ENCODE measurements at regions not wholly inside any gene's neighbourhood (a gene's known extent, or its start where the extent isn't known, plus 50 kb on each side); places are given as distances from the start of the nearest gene placed in this dataset.

DNA sequence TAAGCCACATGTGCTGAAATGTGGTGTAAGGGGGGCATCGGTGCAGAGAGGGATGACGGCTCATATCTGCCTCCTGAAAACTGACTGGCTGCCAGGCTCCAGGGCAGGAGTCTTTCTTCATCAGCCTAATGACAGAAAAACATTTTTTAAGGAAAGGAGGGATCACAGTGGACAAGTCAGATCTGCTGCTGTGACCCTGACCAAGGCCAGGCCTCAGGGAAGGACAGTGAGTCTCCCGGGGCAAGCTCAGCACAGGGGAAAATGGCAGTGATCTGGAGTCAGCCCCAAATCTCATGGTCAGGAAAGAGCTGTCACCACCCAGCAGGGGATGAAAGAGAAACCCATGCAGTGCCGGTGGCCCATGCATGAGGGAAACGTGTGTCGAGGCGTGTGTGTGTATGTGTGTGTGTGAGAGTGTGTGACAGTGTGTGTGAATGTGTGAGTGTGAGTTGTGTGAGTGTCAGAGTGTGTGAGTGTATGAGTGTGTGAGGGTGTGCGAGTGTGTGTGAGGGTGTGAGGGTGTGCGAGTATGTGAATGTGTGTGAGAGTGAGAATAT is 134.5 kb downstream of the INHBB start:
- WGBS, 2 donors = 65 to 68% methylated on average over 9 of the region's 9 CpGs
- H3K9me3 ChIP-seq = no peaks in the 10 kb centered on the region
- no peaks in the 10 kb centered on the region for H3K27me3 ChIP-seq
- no peaks in the 10 kb centered on the region for H3K4me1 ChIP-seq
- no peaks in the 10 kb centered on the region for H3K36me3 ChIP-seq
- TF ChIP-seq, protein P1, sequence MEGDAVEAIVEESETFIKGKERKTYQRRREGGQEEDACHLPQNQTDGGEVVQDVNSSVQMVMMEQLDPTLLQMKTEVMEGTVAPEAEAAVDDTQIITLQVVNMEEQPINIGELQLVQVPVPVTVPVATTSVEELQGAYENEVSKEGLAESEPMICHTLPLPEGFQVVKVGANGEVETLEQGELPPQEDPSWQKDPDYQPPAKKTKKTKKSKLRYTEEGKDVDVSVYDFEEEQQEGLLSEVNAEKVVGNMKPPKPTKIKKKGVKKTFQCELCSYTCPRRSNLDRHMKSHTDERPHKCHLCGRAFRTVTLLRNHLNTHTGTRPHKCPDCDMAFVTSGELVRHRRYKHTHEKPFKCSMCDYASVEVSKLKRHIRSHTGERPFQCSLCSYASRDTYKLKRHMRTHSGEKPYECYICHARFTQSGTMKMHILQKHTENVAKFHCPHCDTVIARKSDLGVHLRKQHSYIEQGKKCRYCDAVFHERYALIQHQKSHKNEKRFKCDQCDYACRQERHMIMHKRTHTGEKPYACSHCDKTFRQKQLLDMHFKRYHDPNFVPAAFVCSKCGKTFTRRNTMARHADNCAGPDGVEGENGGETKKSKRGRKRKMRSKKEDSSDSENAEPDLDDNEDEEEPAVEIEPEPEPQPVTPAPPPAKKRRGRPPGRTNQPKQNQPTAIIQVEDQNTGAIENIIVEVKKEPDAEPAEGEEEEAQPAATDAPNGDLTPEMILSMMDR (IDR thresholded peaks at IDR 0.05) = no peak
- TF ChIP-seq EP300 (IDR thresholded peaks at IDR 0.05) (no peak), POLR2A (IDR thresholded peaks at IDR 0.05) (no peak)
- no peak overlapping the region for H3K27ac ChIP-seq
- no peak for DNase-seq (ENCODE audit: low spot score in 2 of 2)
- no peak overlapping the region for H3K4me3 ChIP-seq

DNA sequence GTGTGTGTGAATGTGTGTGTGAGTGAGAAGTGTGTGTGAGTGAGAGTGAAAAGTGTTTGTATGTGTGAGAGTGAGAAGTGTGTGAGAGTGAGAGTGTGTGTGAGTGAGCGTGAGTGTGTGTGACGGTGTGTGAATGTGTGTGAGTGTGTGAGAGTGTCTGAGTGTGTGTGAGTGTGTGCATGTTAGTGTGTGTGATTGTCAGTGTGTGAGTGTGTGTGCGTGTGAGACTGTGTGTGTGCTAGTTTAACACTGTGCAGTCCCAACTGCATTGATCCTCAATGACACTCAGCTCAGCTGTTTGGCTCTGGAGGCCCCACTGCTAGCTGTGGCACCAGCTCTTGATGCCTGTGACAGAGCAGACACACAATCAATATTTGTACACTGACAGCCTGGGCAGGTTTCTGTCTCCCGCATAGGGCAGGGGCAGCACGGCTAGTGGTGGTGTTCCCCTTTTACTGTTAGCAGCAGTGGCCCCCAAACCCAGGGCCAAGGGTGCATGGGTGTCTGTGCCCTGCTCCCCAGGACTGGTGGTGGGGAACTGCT is 135.0 kb downstream of the INHBB start:
- H3K4me3 ChIP-seq = no peak overlapping the region
- H3K27me3 ChIP-seq = no peaks in the 10 kb centered on the region
- 96 to 98% methylated on average over 5 of the region's 5 CpGs for WGBS, 2 donors
- no peak for DNase-seq (ENCODE audit: low spot score in 2 of 2)
- H3K36me3 ChIP-seq = no peaks in the 10 kb centered on the region
- no peaks in the 10 kb centered on the region for H3K4me1 ChIP-seq
- H3K9me3 ChIP-seq = no peaks in the 10 kb centered on the region
- no peak overlapping the region for H3K27ac ChIP-seq
- no peak for TF ChIP-seq EP300 (IDR thresholded peaks at IDR 0.05)
- TF ChIP-seq POLR2A (IDR thresholded peaks at IDR 0.05) = no peak
- TF ChIP-seq, protein P1 (IDR thresholded peaks at IDR 0.05) = no peak

DNA sequence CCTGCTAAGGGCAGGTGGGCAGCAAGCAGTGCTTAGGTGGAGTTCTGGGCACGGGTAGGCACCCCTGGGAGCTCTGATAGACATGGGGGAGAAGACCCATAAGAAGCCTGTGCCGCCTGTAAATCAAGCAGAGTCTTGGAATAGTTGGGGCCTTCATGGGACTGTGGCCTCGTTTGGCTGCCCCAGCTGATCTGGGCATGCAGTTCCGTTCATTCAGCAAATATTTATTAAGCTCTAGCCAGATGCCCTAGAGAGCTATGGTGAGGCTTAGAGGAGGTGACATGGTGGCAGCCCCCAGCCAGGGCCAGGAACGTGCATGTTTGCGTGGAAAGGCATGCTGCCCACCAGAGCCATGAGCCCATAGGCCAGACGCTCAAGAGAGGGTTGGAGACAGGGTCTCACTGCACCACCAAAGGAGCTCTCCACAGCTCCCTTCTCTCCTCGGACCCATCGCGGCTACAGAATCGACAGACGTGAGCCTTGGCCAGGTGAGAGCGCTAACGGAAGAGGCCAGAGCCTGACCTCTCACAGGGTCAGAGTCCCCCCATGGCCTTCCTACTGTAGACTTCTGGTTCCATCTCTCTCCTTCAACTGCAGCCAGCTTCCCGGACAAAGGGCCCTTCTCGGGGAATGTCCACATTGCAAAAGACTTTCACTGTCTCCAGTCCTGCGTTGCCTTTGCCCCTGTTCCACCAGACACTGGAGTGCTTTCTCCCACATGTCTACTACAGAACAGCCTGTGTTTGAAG is 135.7 kb downstream of the INHBB start:
- H3K9me3 ChIP-seq = no peaks in the 10 kb centered on the region
- WGBS, 2 donors = 82 to 88% methylated on average over 17 of the region's 17 CpGs
- TF ChIP-seq, protein P1 (IDR thresholded peaks at IDR 0.05) = no peak
- TF ChIP-seq EP300 (IDR thresholded peaks at IDR 0.05) (no peak), POLR2A (IDR thresholded peaks at IDR 0.05) (no peak)
- no peaks in the 10 kb centered on the region for H3K36me3 ChIP-seq
- DNase-seq (ENCODE audit: low spot score in 2 of 2) = no peak
- no peak overlapping the region for H3K27ac ChIP-seq
- no peaks in the 10 kb centered on the region for H3K4me1 ChIP-seq
- no peak overlapping the region for H3K4me3 ChIP-seq
- no peaks in the 10 kb centered on the region for H3K27me3 ChIP-seq

DNA sequence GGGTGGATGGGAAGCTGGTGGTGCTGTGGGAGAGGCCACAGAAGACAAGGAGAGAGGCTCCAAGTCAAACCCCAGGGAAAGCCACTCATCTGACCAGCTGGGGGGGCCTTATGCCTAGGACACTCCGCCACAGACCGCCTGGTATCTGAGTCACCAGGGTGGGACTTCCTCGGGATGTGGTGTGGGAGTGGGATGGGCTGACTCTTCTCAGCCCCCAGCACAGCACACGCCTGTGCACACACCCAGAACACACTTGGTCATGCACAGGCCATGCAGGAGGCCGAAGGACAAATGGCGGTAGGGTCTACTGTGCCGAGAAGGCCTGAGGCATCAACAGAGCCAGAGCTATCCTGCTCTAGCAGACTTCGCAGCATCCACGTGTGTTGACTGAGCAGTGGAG is 136.4 kb downstream of the INHBB start:
- Histone ChIP-seq H3K27ac (no peak overlapping the region), H3K4me3 (no peak overlapping the region), H3K4me1 (no peaks in the 10 kb centered on the region), H3K9me3 (no peaks in the 10 kb centered on the region), H3K27me3 (no peaks in the 10 kb centered on the region), H3K36me3 (no peaks in the 10 kb centered on the region)
- 93 to 94% methylated on average over 7 to 9 of the region's 9 CpGs for WGBS, 2 donors
- no peak for TF ChIP-seq POLR2A (IDR thresholded peaks at IDR 0.05)
- no peak for TF ChIP-seq EP300 (IDR thresholded peaks at IDR 0.05)
- TF ChIP-seq, protein P1 (IDR thresholded peaks at IDR 0.05) = no peak
- no peak for DNase-seq (ENCODE audit: low spot score in 2 of 2)

DNA sequence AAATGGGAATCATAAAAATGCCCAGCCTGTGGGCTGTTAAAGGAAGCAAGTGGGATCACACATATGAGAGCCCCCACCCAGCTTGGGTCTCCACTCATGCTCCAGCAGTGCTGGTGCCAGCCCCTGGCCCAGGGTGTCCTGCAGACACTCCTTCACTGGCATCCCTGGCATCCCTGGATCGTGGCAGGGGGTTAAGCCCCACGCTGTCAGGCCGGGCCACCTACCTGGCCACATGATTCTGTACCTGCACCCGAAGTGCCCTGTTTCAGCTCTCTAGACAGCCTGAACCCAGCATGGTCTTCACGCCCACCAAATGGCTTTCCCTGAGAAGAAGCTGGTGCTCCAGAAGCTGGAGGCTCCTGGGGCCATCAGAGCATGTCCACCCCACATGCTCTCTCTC is 137.4 kb downstream of the INHBB start:
- H3K9me3 ChIP-seq = no peaks in the 10 kb centered on the region
- no peak overlapping the region for H3K27ac ChIP-seq
- DNase-seq (ENCODE audit: low spot score in 2 of 2) = no peak
- no peaks in the 10 kb centered on the region for H3K4me1 ChIP-seq
- no peak for TF ChIP-seq POLR2A (IDR thresholded peaks at IDR 0.05)
- no peak for TF ChIP-seq EP300 (IDR thresholded peaks at IDR 0.05)
- TF ChIP-seq, protein P1 (IDR thresholded peaks at IDR 0.05) = no peak
- WGBS, 2 donors = 71 to 86% methylated on average over 1 to 4 of the region's 5 CpGs
- H3K4me3 ChIP-seq = no peak overlapping the region
- H3K27me3 ChIP-seq = no peaks in the 10 kb centered on the region
- H3K36me3 ChIP-seq = no peaks in the 10 kb centered on the region
